ENCODE measurements at regions not wholly inside any gene's neighbourhood (a gene's known extent, or its start where the extent isn't known, plus 50 kb on each side); places are given as distances from the start of the nearest gene placed in this dataset.

DNA sequence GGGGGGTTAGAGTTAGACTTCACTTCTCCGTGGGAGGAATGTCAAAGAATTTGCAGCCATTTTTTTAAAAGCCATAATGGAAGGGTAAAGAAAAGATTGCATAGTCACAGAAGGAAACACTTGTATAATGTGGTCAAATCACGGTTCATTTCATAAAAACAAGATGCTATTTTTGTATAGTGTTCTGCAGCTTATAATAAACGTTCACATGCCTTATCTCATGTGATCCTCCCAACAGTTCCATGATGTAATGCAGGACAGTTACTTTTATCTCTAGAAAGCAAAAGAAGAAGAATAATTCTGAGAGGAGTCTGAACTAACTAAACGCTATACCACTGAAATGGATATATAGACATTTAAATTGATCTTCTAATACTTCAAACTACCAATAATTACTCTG lies 71.3 kb upstream of the CAMK2D start:
- POLR2A ChIA-PET (ENCODE audit: low non-redundant PET), result no interaction called here
- CTCF ChIA-PET, result no interaction called here
- H3K27me3 ChIP-seq (replicated peaks; ENCODE audit: insufficient read depth, low read depth, low read length, poor library complexity), result no peaks in the 10 kb centered on the region
- TF ChIP-seq, protein P1, sequence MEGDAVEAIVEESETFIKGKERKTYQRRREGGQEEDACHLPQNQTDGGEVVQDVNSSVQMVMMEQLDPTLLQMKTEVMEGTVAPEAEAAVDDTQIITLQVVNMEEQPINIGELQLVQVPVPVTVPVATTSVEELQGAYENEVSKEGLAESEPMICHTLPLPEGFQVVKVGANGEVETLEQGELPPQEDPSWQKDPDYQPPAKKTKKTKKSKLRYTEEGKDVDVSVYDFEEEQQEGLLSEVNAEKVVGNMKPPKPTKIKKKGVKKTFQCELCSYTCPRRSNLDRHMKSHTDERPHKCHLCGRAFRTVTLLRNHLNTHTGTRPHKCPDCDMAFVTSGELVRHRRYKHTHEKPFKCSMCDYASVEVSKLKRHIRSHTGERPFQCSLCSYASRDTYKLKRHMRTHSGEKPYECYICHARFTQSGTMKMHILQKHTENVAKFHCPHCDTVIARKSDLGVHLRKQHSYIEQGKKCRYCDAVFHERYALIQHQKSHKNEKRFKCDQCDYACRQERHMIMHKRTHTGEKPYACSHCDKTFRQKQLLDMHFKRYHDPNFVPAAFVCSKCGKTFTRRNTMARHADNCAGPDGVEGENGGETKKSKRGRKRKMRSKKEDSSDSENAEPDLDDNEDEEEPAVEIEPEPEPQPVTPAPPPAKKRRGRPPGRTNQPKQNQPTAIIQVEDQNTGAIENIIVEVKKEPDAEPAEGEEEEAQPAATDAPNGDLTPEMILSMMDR (conservative IDR thresholded peaks at IDR 0.05; ENCODE audit: low read depth, low read length), result no peak
- no peak for TF ChIP-seq EZH2 (IDR thresholded peaks at IDR 0.05; ENCODE audit: borderline replicate concordance, low read depth, low read length, poor library complexity, severe bottlenecking)
- no peaks in the 10 kb centered on the region for H3K36me3 ChIP-seq (ENCODE audit: insufficient read depth, low read length, poor library complexity, severe bottlenecking)
- no peak overlapping the region for H3K27ac ChIP-seq (ENCODE audit: low read depth, low read length, poor library complexity, severe bottlenecking)
- H3K4me3 ChIP-seq (ENCODE audit: low read depth, low read length, poor library complexity, severe bottlenecking), result no peak overlapping the region
- H3K4me1 ChIP-seq (ENCODE audit: insufficient read depth, low read length, poor library complexity, severe bottlenecking), result peaks cover 17% of the 10 kb centered on the region
- intact Hi-C loops (cut with micrococcal nuclease; ENCODE audit: unreplicated experiment), result no loop called here
- no peaks in the 10 kb centered on the region for H3K9me3 ChIP-seq (ENCODE audit: low read depth, low read length, poor library complexity, severe bottlenecking)
- no peak for DNase-seq (ENCODE audit: low spot score)
- BruUV-seq (replicated peaks), result no TSS peak

DNA sequence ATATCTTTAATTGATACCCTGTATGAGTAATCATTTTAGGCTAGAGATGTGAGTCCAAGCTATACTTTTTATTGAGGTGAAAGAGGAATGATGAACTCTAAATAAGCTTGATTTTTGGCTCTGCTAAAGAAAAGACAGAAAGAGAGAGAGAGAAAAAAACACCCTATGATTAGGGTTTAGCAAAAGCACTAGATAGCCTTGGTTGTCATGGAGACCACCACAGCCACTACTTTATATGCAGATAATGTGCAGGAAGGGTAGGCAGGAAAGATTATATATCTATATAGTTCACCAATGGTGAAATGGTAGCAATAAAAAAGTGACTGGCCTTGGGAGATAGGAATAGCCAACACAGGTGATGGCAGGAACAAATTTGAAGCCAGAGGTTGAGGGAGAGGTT lies 69.9 kb upstream of the CAMK2D start:
- Histone ChIP-seq H3K27me3 (replicated peaks; ENCODE audit: insufficient read depth, low read depth, low read length, poor library complexity) (no peaks in the 10 kb centered on the region), H3K4me3 (ENCODE audit: low read depth, low read length, poor library complexity, severe bottlenecking) (no peak overlapping the region), H3K9me3 (ENCODE audit: low read depth, low read length, poor library complexity, severe bottlenecking) (no peaks in the 10 kb centered on the region), H3K4me1 (ENCODE audit: insufficient read depth, low read length, poor library complexity, severe bottlenecking) (peaks cover 13% of the 10 kb centered on the region), H3K27ac (ENCODE audit: low read depth, low read length, poor library complexity, severe bottlenecking) (no peak overlapping the region), H3K36me3 (ENCODE audit: insufficient read depth, low read length, poor library complexity, severe bottlenecking) (no peaks in the 10 kb centered on the region)
- no TSS peak for BruUV-seq (replicated peaks)
- TF ChIP-seq EZH2 (IDR thresholded peaks at IDR 0.05; ENCODE audit: borderline replicate concordance, low read depth, low read length, poor library complexity, severe bottlenecking), result no peak
- TF ChIP-seq, protein P1 (conservative IDR thresholded peaks at IDR 0.05; ENCODE audit: low read depth, low read length), result no peak
- ChIA-PET CTCF (no interaction called here), POLR2A (ENCODE audit: low non-redundant PET) (no interaction called here)
- intact Hi-C loops (cut with micrococcal nuclease; ENCODE audit: unreplicated experiment), result no loop called here
- no peak for DNase-seq (ENCODE audit: low spot score)

DNA sequence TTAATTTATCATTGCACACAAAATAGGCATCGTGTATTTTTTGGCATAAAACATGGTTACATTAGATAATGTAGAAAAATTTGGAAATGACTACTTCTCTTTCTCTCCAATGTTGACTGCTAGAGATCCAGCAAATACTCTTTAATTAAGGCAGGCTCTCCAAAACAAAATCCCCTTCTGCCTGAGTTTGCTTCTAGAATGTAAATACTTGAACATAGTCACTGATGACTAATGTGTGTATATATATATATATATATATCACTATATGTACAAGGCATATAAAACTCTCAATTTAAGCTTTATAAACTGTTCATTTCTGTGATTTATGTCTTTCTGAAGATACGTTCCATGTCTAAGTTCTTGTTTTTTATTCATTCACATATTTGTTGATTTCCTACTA lies 67.2 kb upstream of the CAMK2D start:
- intact Hi-C loops (cut with micrococcal nuclease; ENCODE audit: unreplicated experiment), result no loop called here
- no peak overlapping the region for H3K27ac ChIP-seq (ENCODE audit: low read depth, low read length, poor library complexity, severe bottlenecking)
- no peaks in the 10 kb centered on the region for H3K27me3 ChIP-seq (replicated peaks; ENCODE audit: insufficient read depth, low read depth, low read length, poor library complexity)
- H3K9me3 ChIP-seq (ENCODE audit: low read depth, low read length, poor library complexity, severe bottlenecking), result no peaks in the 10 kb centered on the region
- no peak overlapping the region for H3K4me3 ChIP-seq (ENCODE audit: low read depth, low read length, poor library complexity, severe bottlenecking)
- ChIA-PET POLR2A (ENCODE audit: low non-redundant PET) (no interaction called here), CTCF (no interaction called here)
- H3K4me1 ChIP-seq (ENCODE audit: insufficient read depth, low read length, poor library complexity, severe bottlenecking), result peaks cover 1% of the 10 kb centered on the region
- DNase-seq (ENCODE audit: low spot score), result no peak
- no peaks in the 10 kb centered on the region for H3K36me3 ChIP-seq (ENCODE audit: insufficient read depth, low read length, poor library complexity, severe bottlenecking)
- TF ChIP-seq, protein P1 (conservative IDR thresholded peaks at IDR 0.05; ENCODE audit: low read depth, low read length), result no peak
- TF ChIP-seq EZH2 (IDR thresholded peaks at IDR 0.05; ENCODE audit: borderline replicate concordance, low read depth, low read length, poor library complexity, severe bottlenecking), result no peak
- no TSS peak for BruUV-seq (replicated peaks)
